HG03521 (cell line): ENCODE measurements at regions not wholly inside any gene's neighbourhood (a gene's known extent, or its start where the extent isn't known, plus 50 kb on each side); places are given as distances from the start of the nearest gene placed in this dataset.

ENCODE experiments used
- ATAC-seq: cut with Tn5 transposase; IDR thresholded peaks from one replicate; pipeline ENCODE4 v1.9.1; 2021; ENCODE audit warnings: mild to moderate bottlenecking, moderate library complexity; ENCODE audit not compliant: unreplicated experiment

- ATAC-seq, result no peak
These were observed 864.4 kb downstream of the USP25 start for GRCh38 chr21:16594191-16594590.

GRCh38 chr21:16596369-16596768 lies 866.6 kb downstream of the USP25 start:
- no peak for ATAC-seq

GRCh38 chr21:16597753-16598152 lies 868.0 kb downstream of the USP25 start:
- ATAC-seq, result no peak

GRCh38 chr21:16605597-16605996 lies 875.8 kb downstream of the USP25 start:
- no peak for ATAC-seq

- no peak for ATAC-seq
These were observed 876.5 kb downstream of the USP25 start for GRCh38 chr21:16606271-16606670.

GRCh38 chr21:16608209-16608830 lies 878.5 kb downstream of the USP25 start:
- ATAC-seq, result no peak

GRCh38 chr21:16619281-16619680 lies 889.5 kb downstream of the USP25 start:
- no peak for ATAC-seq

GRCh38 chr21:16620786-16621320 lies 891.1 kb downstream of the USP25 start:
- no peak for ATAC-seq

GRCh38 chr21:16624479-16625118 lies 888.2 kb upstream of the CXADR start:
- ATAC-seq, result no peak

GRCh38 chr21:16625491-16625890 lies 887.4 kb upstream of the CXADR start:
- no peak for ATAC-seq

- ATAC-seq, result no peak
These were observed 878.9 kb upstream of the CXADR start for GRCh38 chr21:16633831-16634459.

- no peak for ATAC-seq
These were observed 878.3 kb upstream of the CXADR start for GRCh38 chr21:16634515-16634914.

- ATAC-seq, result no peak
These were observed 872.4 kb upstream of the CXADR start for GRCh38 chr21:16640297-16641027.

- ATAC-seq, result no peak
These were observed 870.5 kb upstream of the CXADR start for GRCh38 chr21:16642353-16642752.

- no peak for ATAC-seq
These were observed 868.2 kb upstream of the CXADR start for GRCh38 chr21:16644685-16645084.

- ATAC-seq, result no peak
These were observed 862.0 kb upstream of the CXADR start for GRCh38 chr21:16650714-16651366.

GRCh38 chr21:16651956-16652355 lies 860.9 kb upstream of the CXADR start:
- ATAC-seq, result no peak

- no peak for ATAC-seq
These were observed 849.4 kb upstream of the CXADR start for GRCh38 chr21:16663436-16663835.

GRCh38 chr21:16667395-16667794 lies 845.4 kb upstream of the CXADR start:
- no peak for ATAC-seq

GRCh38 chr21:16674949-16675348 lies 837.9 kb upstream of the CXADR start:
- no peak for ATAC-seq

GRCh38 chr21:16676391-16676790 lies 836.5 kb upstream of the CXADR start:
- ATAC-seq, result no peak
